H1 (cell line): ENCODE measurements at regions not wholly inside any gene's neighbourhood (a gene's known extent, or its start where the extent isn't known, plus 50 kb on each side); places are given as distances from the start of the nearest gene placed in this dataset.

Experiments used
- CTCF ChIA-PET: fragments of 300-600 bp; sonication (Branson Sonifier 250); formaldehyde crosslinking; loops from one replicate; lab custom pipeline; 2021; ENCODE audit not compliant: partially characterized antibody; lab: Charles Lee
- POLR2A ChIA-PET: fragments of 300-600 bp; sonication (Branson Sonifier 250); formaldehyde crosslinking; loops from one replicate; lab custom pipeline; 2021; ENCODE audit warnings: inconsistent platforms; ENCODE audit not compliant: partially characterized antibody; lab: Charles Lee
- DNase-seq, 2 experiments: peaks; one replicate each; pipeline versions ENCODE4 v3.0.0 to v3.0.0-alpha.2; 2010 to 2022; ENCODE audit warnings: low spot score in 2 of 2, low read depth in 1 of 2, mixed read lengths in 1 of 2
- FAIRE-seq: peaks from 2 replicates; lab custom pipeline; 2011; peaks lifted over from hg19 to GRCh38; lab: Jason Lieb, UNC
- H2AFZ ChIP-seq: 2 replicates; pipeline ENCODE4 v1.8.1; 2012; ENCODE audit warnings: low read length, inconsistent platforms
- H2AK5ac ChIP-seq: 2 replicates; pipeline ENCODE4 v1.6.1; 2013; ENCODE audit warnings: low read depth, low read length
- H2BK120ac ChIP-seq: replicated peaks from 2 replicates; pipeline ENCODE3; 2013; ENCODE audit warnings: low read depth, low read length, inconsistent platforms
- H2BK12ac ChIP-seq: 2 replicates; pipeline ENCODE4 v1.6.1; 2013; ENCODE audit warnings: low read depth, low read length
- H2BK15ac ChIP-seq: 2 replicates; pipeline ENCODE4 v1.6.1; 2013; ENCODE audit warnings: low read length
- H2BK20ac ChIP-seq: 2 replicates; pipeline ENCODE4 v1.6.1; 2013; ENCODE audit warnings: low read length
- H2BK5ac ChIP-seq: 2 replicates; pipeline ENCODE4 v1.6.1; 2013; ENCODE audit warnings: low read depth, low read length
- H3K14ac ChIP-seq: 2 replicates; pipeline ENCODE4 v1.6.1; 2013; ENCODE audit warnings: inconsistent platforms; ENCODE audit not compliant: insufficient read length
- H3K18ac ChIP-seq: 2 replicates; pipeline ENCODE4 v1.6.1; 2013; ENCODE audit warnings: low read length; ENCODE audit errors: extremely low read depth
- H3K23ac ChIP-seq: 2 replicates; pipeline ENCODE4 v1.6.1; 2013; ENCODE audit warnings: inconsistent platforms; ENCODE audit not compliant: insufficient read length
- H3K23me2 ChIP-seq: 2 replicates; pipeline ENCODE4 v1.6.1; 2013; ENCODE audit warnings: low read depth, low read length
- H3K27ac ChIP-seq: 2 replicates; pipeline ENCODE4 v1.6.1; 2011; ENCODE audit warnings: low read depth, low read length, inconsistent platforms
- H3K27me3 ChIP-seq, 4 experiments: replicated peaks in 1 of 4; 1 replicate in 1 of 4; 2 replicates in 3 of 4; pipeline versions ENCODE4 v1.6.1 to v1.8.1; 2011 to 2013; ENCODE audit warnings: low read length in 3 of 4, mild to moderate bottlenecking in 3 of 4, inconsistent platforms in 2 of 4, mixed read lengths in 2 of 4, moderate library complexity in 1 of 4; ENCODE audit not compliant: control insufficient read depth in 3 of 4, insufficient read depth in 3 of 4; ENCODE audit errors: extremely low read depth in 1 of 4
- H3K36me3 ChIP-seq, 4 experiments: 2 replicates each; pipeline versions ENCODE4 v1.6.1 to v1.8.1; 2011 to 2013; ENCODE audit warnings: mild to moderate bottlenecking in 4 of 4, low read length in 3 of 4, moderate library complexity in 2 of 4, control low read depth in 1 of 4, inconsistent platforms in 1 of 4; ENCODE audit not compliant: insufficient read depth in 4 of 4, control insufficient read depth in 2 of 4
- H3K4ac ChIP-seq: replicated peaks from 2 replicates; pipeline ENCODE3; 2013; ENCODE audit warnings: low read length, low read depth, mixed read lengths, inconsistent platforms; ENCODE audit not compliant: insufficient read length
- H3K4me1 ChIP-seq, 4 experiments: replicated peaks in 1 of 4; 1 replicate in 1 of 4; 2 replicates in 3 of 4; pipeline versions ENCODE4 v1.6.1 to v1.8.1; 2011 to 2013; ENCODE audit warnings: low read length in 3 of 4, inconsistent platforms in 2 of 4, mixed read lengths in 1 of 4; ENCODE audit not compliant: insufficient read depth in 4 of 4, control insufficient read depth in 3 of 4
- H3K4me2 ChIP-seq, 2 experiments: 2 replicates each; pipeline versions ENCODE4 v1.6.1 to v1.8.1; 2011 to 2013; ENCODE audit warnings: low read depth in 2 of 2, low read length in 2 of 2, control low read depth in 1 of 2, inconsistent platforms in 1 of 2, mild to moderate bottlenecking in 1 of 2; ENCODE audit not compliant: insufficient read depth in 1 of 2
- H3K4me3 ChIP-seq, 4 experiments: fragments of 200-600, 300-600 bp in 1 of 4; sonication (generic), shearing (Covaris generic), sonication (Bioruptor Twin) in 1 of 4; 2 replicates each; pipeline versions ENCODE4 v1.5.1 to v1.8.1; 2011 to 2016; ENCODE audit warnings: low read length in 4 of 4, low read depth in 3 of 4, control low read depth in 2 of 4, inconsistent platforms in 2 of 4, mild to moderate bottlenecking in 2 of 4, mixed read lengths in 1 of 4, moderate library complexity in 1 of 4; ENCODE audit not compliant: insufficient read depth in 2 of 4; ENCODE audit errors: extremely low read depth in 1 of 4
- H3K56ac ChIP-seq: replicated peaks from 2 replicates; pipeline ENCODE3; 2013; ENCODE audit warnings: low read depth, mild to moderate bottlenecking, mixed read lengths, low read length, inconsistent platforms; ENCODE audit not compliant: insufficient read length
- H3K79me1 ChIP-seq: 2 replicates; pipeline ENCODE4 v1.6.1; 2013; ENCODE audit warnings: low read depth, low read length, control low read depth
- H3K79me2 ChIP-seq, 2 experiments: 2 replicates each; pipeline versions ENCODE4 v1.6.1 to v1.8.1; 2012 to 2013; ENCODE audit warnings: low read length in 2 of 2, mild to moderate bottlenecking in 2 of 2, inconsistent platforms in 1 of 2; ENCODE audit not compliant: insufficient read depth in 2 of 2, control insufficient read depth in 1 of 2
- H3K9ac ChIP-seq, 4 experiments: replicated peaks in 1 of 4; 1 replicate in 1 of 4; 2 replicates in 3 of 4; pipeline versions ENCODE4 v1.6.1 to v1.8.1; 2011 to 2013; ENCODE audit warnings: low read depth in 3 of 4, low read length in 3 of 4, control low read depth in 2 of 4, mild to moderate bottlenecking in 2 of 4, moderate library complexity in 2 of 4, inconsistent platforms in 1 of 4; ENCODE audit errors: extremely low read depth in 1 of 4
- H3K9me3 ChIP-seq, 2 experiments: 2 replicates each; pipeline versions ENCODE4 v1.6.1 to v1.8.1; 2012 to 2013; ENCODE audit warnings: mild to moderate bottlenecking in 2 of 2, moderate library complexity in 2 of 2, control low read depth in 1 of 2, inconsistent platforms in 1 of 2, low read depth in 1 of 2, low read length in 1 of 2, mixed read lengths in 1 of 2; ENCODE audit not compliant: insufficient read depth in 2 of 2
- H4K20me1 ChIP-seq, 2 experiments: replicated peaks in 1 of 2; 2 replicates each; pipeline versions ENCODE3 to v1.8.1; 2011 to 2013; ENCODE audit warnings: inconsistent platforms in 2 of 2, low read length in 2 of 2, mild to moderate bottlenecking in 1 of 2; ENCODE audit not compliant: insufficient read depth in 2 of 2, control insufficient read depth in 1 of 2
- H4K5ac ChIP-seq: 2 replicates; pipeline ENCODE4 v1.6.1; 2013; ENCODE audit warnings: low read length, low read depth, mixed read lengths, inconsistent platforms; ENCODE audit not compliant: insufficient read length
- H4K8ac ChIP-seq: 2 replicates; pipeline ENCODE4 v1.8.0; 2013; ENCODE audit warnings: mild to moderate bottlenecking, moderate library complexity, low read length, inconsistent platforms; ENCODE audit not compliant: insufficient read depth; ENCODE audit errors: extremely low read depth
- H4K91ac ChIP-seq: replicated peaks from 2 replicates; pipeline ENCODE3; 2013; ENCODE audit warnings: low read length, mixed read lengths, inconsistent platforms; ENCODE audit not compliant: insufficient read length
- CEBPB ChIP-seq: IDR thresholded peaks from 2 replicates; pipeline ENCODE4 v1.6.1; 2012; ENCODE audit warnings: low read depth, low read length
- MAFK ChIP-seq: IDR thresholded peaks from 2 replicates; pipeline ENCODE4 v1.6.1; 2012; ENCODE audit warnings: low read depth, mild to moderate bottlenecking, improper control_type of control experiment, low read length
- MAX ChIP-seq: IDR thresholded peaks from 2 replicates; pipeline ENCODE4 v1.6.1; 2012; ENCODE audit warnings: inconsistent platforms
- TAF1 ChIP-seq: IDR thresholded peaks from 2 replicates; pipeline ENCODE4 v1.6.1; 2011; ENCODE audit warnings: mild to moderate bottlenecking, low read depth, low read length
- TAF7 ChIP-seq: optimal IDR thresholded peaks from 2 replicates; pipeline ENCODE3; 2011; ENCODE audit warnings: low read depth, mild to moderate bottlenecking, inconsistent platforms, low read length, moderate library complexity, borderline replicate concordance
- WGBS, 2 experiments: shearing (Covaris generic) in 1 of 2; methylation state at CpG; one replicate each; pipeline versions ENCODE4 v1.1.6 to v1.1.7; 2013 to 2015; ENCODE audit warnings: low lambda C conversion rate in 2 of 2, mixed read lengths in 2 of 2, inconsistent platforms in 1 of 2, low coverage in 1 of 2, missing lambda C conversion rate in 1 of 2; ENCODE audit not compliant: insufficient replicate concordance in 2 of 2, insufficient coverage in 1 of 2, insufficient read length in 1 of 2; ENCODE audit errors: extremely low coverage in 1 of 2, missing lambda C conversion rate in 1 of 2; 5-methylcytosine and 5-hydroxymethylcytosine counted together

GRCh38 chr2:180406687-180407086, 399.6 kb upstream of the CWC22 start:
- POLR2A ChIA-PET = no interaction called here
- no peak overlapping the region for H3K14ac ChIP-seq
- H4K8ac ChIP-seq = no peak overlapping the region
- H3K23ac ChIP-seq = no peak overlapping the region
- WGBS, 2 experiments = 90% methylated on average over 3 of the region's 4 CpGs; no CpG with 5 or more reads in 1 of the 2 experiments
- H4K20me1 ChIP-seq = no peaks in the 10 kb centered on the region
- no peaks in the 10 kb centered on the region for H3K4me1 ChIP-seq
- H4K91ac ChIP-seq = no peak overlapping the region
- no peak overlapping the region for H2AK5ac ChIP-seq
- no peak overlapping the region for H3K56ac ChIP-seq
- no peak overlapping the region for H3K9ac ChIP-seq
- H3K79me1 ChIP-seq = no peaks in the 10 kb centered on the region
- no peak overlapping the region for H2BK12ac ChIP-seq
- no peak overlapping the region for H3K4ac ChIP-seq
- H4K5ac ChIP-seq = no peak overlapping the region
- no peak overlapping the region for H3K4me3 ChIP-seq
- H2BK20ac ChIP-seq = no peak overlapping the region
- H2AFZ ChIP-seq = no peak overlapping the region
- no peak for TF ChIP-seq TAF1
- peak; percentile 89 for TF ChIP-seq CEBPB
- TF ChIP-seq MAFK = no peak
- TF ChIP-seq TAF7 = no peak
- TF ChIP-seq MAX = no peak
- H3K27me3 ChIP-seq = no peaks in the 10 kb centered on the region
- CTCF ChIA-PET = interaction anchor here (0.6 kb wide), 1 partner anchor 115 kb away, joined by 3 read pairs; no protein-coding TSS in a partner anchor
- no peaks in the 10 kb centered on the region for H3K9me3 ChIP-seq
- H2BK5ac ChIP-seq = no peak overlapping the region
- no peak overlapping the region for H2BK120ac ChIP-seq
- no peak overlapping the region for H3K18ac ChIP-seq
- no peak overlapping the region for H2BK15ac ChIP-seq
- FAIRE-seq (no peak), DNase-seq (no peak)
- H3K4me2 ChIP-seq = no peak overlapping the region
- H3K79me2 ChIP-seq = no peaks in the 10 kb centered on the region
- H3K36me3 ChIP-seq = no peaks in the 10 kb centered on the region
- H3K23me2 ChIP-seq = no peaks in the 10 kb centered on the region
- no peak overlapping the region for H3K27ac ChIP-seq
